ENCODE measurements at regions not wholly inside any gene's neighbourhood (a gene's known extent, or its start where the extent isn't known, plus 50 kb on each side); places are given as distances from the start of the nearest gene placed in this dataset.

- no peaks in the 10 kb centered on the region for H3K27me3 ChIP-seq
- no peaks in the 10 kb centered on the region for H3K9me3 ChIP-seq
- no peaks in the 10 kb centered on the region for H3K36me3 ChIP-seq
- DNase-seq, result no peak
- H3K4me3 ChIP-seq, result no peak overlapping the region
Observed at GRCh38 chr9:78596346-78596745, 299.4 kb downstream of the PSAT1 start.

GRCh38 chr9:78598120-78598519 is 301.2 kb downstream of the PSAT1 start:
- DNase-seq, result no peak
- H3K27me3 ChIP-seq, result no peaks in the 10 kb centered on the region
- no peaks in the 10 kb centered on the region for H3K36me3 ChIP-seq
- H3K9me3 ChIP-seq, result no peaks in the 10 kb centered on the region
- no peak overlapping the region for H3K4me3 ChIP-seq

GRCh38 chr9:78599926-78600325 is 303.0 kb downstream of the PSAT1 start:
- H3K9me3 ChIP-seq, result no peaks in the 10 kb centered on the region
- H3K4me3 ChIP-seq, result no peak overlapping the region
- no peak for DNase-seq
- H3K27me3 ChIP-seq, result no peaks in the 10 kb centered on the region
- no peaks in the 10 kb centered on the region for H3K36me3 ChIP-seq

GRCh38 chr9:78601957-78602565 is 305.1 kb downstream of the PSAT1 start:
- no peaks in the 10 kb centered on the region for H3K27me3 ChIP-seq
- H3K4me3 ChIP-seq, result no peak overlapping the region
- DNase-seq, result peak; percentile 4
- no peaks in the 10 kb centered on the region for H3K36me3 ChIP-seq
- no peaks in the 10 kb centered on the region for H3K9me3 ChIP-seq

- no peaks in the 10 kb centered on the region for H3K27me3 ChIP-seq
- DNase-seq, result no peak
Observed at GRCh38 chr9:78605041-78606000, 308.4 kb downstream of the PSAT1 start.

GRCh38 chr9:78606001-78606379 is 309.1 kb downstream of the PSAT1 start:
- DNase-seq, result no peak

More at GRCh38 chr9:78605041-78606000, 308.4 kb downstream of the PSAT1 start:
- H3K9me3 ChIP-seq, result no peaks in the 10 kb centered on the region
- no peaks in the 10 kb centered on the region for H3K36me3 ChIP-seq
- H3K4me3 ChIP-seq, result no peak overlapping the region

GRCh38 chr9:78607853-78608252 is 310.9 kb downstream of the PSAT1 start:
- H3K36me3 ChIP-seq, result no peaks in the 10 kb centered on the region
- H3K9me3 ChIP-seq, result no peaks in the 10 kb centered on the region
- DNase-seq, result no peak
- no peak overlapping the region for H3K4me3 ChIP-seq
- no peaks in the 10 kb centered on the region for H3K27me3 ChIP-seq

More at GRCh38 chr9:78606001-78606379, 309.1 kb downstream of the PSAT1 start:
- Histone ChIP-seq H3K27me3 (no peaks in the 10 kb centered on the region), H3K4me3 (no peak overlapping the region), H3K36me3 (no peaks in the 10 kb centered on the region), H3K9me3 (no peaks in the 10 kb centered on the region)

GRCh38 chr9:78609450-78609849 is 312.5 kb downstream of the PSAT1 start:
- no peak for DNase-seq
- H3K27me3 ChIP-seq, result no peaks in the 10 kb centered on the region
- H3K4me3 ChIP-seq, result no peak overlapping the region
- no peaks in the 10 kb centered on the region for H3K9me3 ChIP-seq
- H3K36me3 ChIP-seq, result no peaks in the 10 kb centered on the region

GRCh38 chr9:78612091-78612490 is 315.2 kb downstream of the PSAT1 start:
- Histone ChIP-seq H3K4me3 (no peak overlapping the region), H3K9me3 (no peaks in the 10 kb centered on the region), H3K27me3 (no peaks in the 10 kb centered on the region), H3K36me3 (no peaks in the 10 kb centered on the region)
- no peak for DNase-seq

GRCh38 chr9:78613006-78613405 is 316.1 kb downstream of the PSAT1 start:
- H3K36me3 ChIP-seq, result no peaks in the 10 kb centered on the region
- no peaks in the 10 kb centered on the region for H3K27me3 ChIP-seq
- no peak for DNase-seq
- H3K9me3 ChIP-seq, result no peaks in the 10 kb centered on the region
- H3K4me3 ChIP-seq, result no peak overlapping the region

GRCh38 chr9:78614892-78615291 is 318.0 kb downstream of the PSAT1 start:
- DNase-seq, result no peak
- Histone ChIP-seq H3K36me3 (no peaks in the 10 kb centered on the region), H3K9me3 (no peaks in the 10 kb centered on the region), H3K4me3 (no peak overlapping the region), H3K27me3 (no peaks in the 10 kb centered on the region)

GRCh38 chr9:78615372-78615771 is 318.4 kb downstream of the PSAT1 start:
- H3K27me3 ChIP-seq, result no peaks in the 10 kb centered on the region
- no peaks in the 10 kb centered on the region for H3K9me3 ChIP-seq
- no peak overlapping the region for H3K4me3 ChIP-seq
- H3K36me3 ChIP-seq, result no peaks in the 10 kb centered on the region
- DNase-seq, result no peak

GRCh38 chr9:78618735-78619134 is 321.8 kb downstream of the PSAT1 start:
- DNase-seq, result no peak
- H3K9me3 ChIP-seq, result no peaks in the 10 kb centered on the region
- no peaks in the 10 kb centered on the region for H3K27me3 ChIP-seq
- H3K4me3 ChIP-seq, result no peak overlapping the region
- H3K36me3 ChIP-seq, result no peaks in the 10 kb centered on the region

GRCh38 chr9:78620303-78620702 is 323.4 kb downstream of the PSAT1 start:
- Histone ChIP-seq H3K27me3 (no peaks in the 10 kb centered on the region), H3K9me3 (no peaks in the 10 kb centered on the region), H3K4me3 (no peak overlapping the region), H3K36me3 (no peaks in the 10 kb centered on the region)
- no peak for DNase-seq

- no peak overlapping the region for H3K4me3 ChIP-seq
- no peaks in the 10 kb centered on the region for H3K36me3 ChIP-seq
- H3K27me3 ChIP-seq, result no peaks in the 10 kb centered on the region
- peak; percentile 34 for DNase-seq
- no peaks in the 10 kb centered on the region for H3K9me3 ChIP-seq
Observed at GRCh38 chr9:78620764-78621163, 323.8 kb downstream of the PSAT1 start.

- Histone ChIP-seq H3K27me3 (no peaks in the 10 kb centered on the region), H3K9me3 (no peaks in the 10 kb centered on the region), H3K4me3 (no peak overlapping the region), H3K36me3 (no peaks in the 10 kb centered on the region)
- DNase-seq, result no peak
Observed at GRCh38 chr9:78622126-78622525, 325.2 kb downstream of the PSAT1 start.

GRCh38 chr9:78626971-78627370 is 330.0 kb downstream of the PSAT1 start:
- no peaks in the 10 kb centered on the region for H3K36me3 ChIP-seq
- DNase-seq, result no peak
- no peaks in the 10 kb centered on the region for H3K27me3 ChIP-seq
- H3K9me3 ChIP-seq, result no peaks in the 10 kb centered on the region
- no peak overlapping the region for H3K4me3 ChIP-seq

- no peak overlapping the region for H3K4me3 ChIP-seq
- DNase-seq, result no peak
- H3K9me3 ChIP-seq, result no peaks in the 10 kb centered on the region
- no peaks in the 10 kb centered on the region for H3K27me3 ChIP-seq
- no peaks in the 10 kb centered on the region for H3K36me3 ChIP-seq
Observed at GRCh38 chr9:78630966-78631365, 334.0 kb downstream of the PSAT1 start.
